Mammary epithelial cell (primary cell): ENCODE measurements at regions not wholly inside any gene's neighbourhood (a gene's known extent, or its start where the extent isn't known, plus 50 kb on each side); places are given as distances from the start of the nearest gene placed in this dataset.

Experiments used
- CTCF ChIP-seq, 2 donors: IDR thresholded peaks in 1 of 2; conservative IDR thresholded peaks in 1 of 2; 2 replicates each; pipeline ENCODE4 v1.5.1; 2011 to 2012; ENCODE audit warnings: inconsistent platforms in 2 of 2, low read length in 2 of 2, mild to moderate bottlenecking in 2 of 2, control low read depth in 1 of 2, low read depth in 1 of 2; ENCODE audit not compliant: insufficient read depth in 1 of 2; ENCODE audit errors: extremely low read depth in 1 of 2
- EZH2 ChIP-seq: IDR thresholded peaks from 2 replicates; pipeline ENCODE4 v1.6.1; 2012; ENCODE audit warnings: low read length, inconsistent platforms, borderline replicate concordance

GRCh38 chr9:20186823-20187222 is 398.0 kb upstream of the SLC24A2 start:
- TF ChIP-seq CTCF (conservative IDR thresholded peaks at IDR 0.05 in 1 of 2, IDR thresholded peaks at IDR 0.05 in 1 of 2; ENCODE audit: extremely low read depth in 1 of 2, insufficient read depth in 1 of 2, low read depth in 1 of 2, low read length in 2 of 2) (no peak), EZH2 (no peak)
